ENCODE measurements at regions not wholly inside any gene's neighbourhood (a gene's known extent, or its start where the extent isn't known, plus 50 kb on each side); places are given as distances from the start of the nearest gene placed in this dataset.

DNA sequence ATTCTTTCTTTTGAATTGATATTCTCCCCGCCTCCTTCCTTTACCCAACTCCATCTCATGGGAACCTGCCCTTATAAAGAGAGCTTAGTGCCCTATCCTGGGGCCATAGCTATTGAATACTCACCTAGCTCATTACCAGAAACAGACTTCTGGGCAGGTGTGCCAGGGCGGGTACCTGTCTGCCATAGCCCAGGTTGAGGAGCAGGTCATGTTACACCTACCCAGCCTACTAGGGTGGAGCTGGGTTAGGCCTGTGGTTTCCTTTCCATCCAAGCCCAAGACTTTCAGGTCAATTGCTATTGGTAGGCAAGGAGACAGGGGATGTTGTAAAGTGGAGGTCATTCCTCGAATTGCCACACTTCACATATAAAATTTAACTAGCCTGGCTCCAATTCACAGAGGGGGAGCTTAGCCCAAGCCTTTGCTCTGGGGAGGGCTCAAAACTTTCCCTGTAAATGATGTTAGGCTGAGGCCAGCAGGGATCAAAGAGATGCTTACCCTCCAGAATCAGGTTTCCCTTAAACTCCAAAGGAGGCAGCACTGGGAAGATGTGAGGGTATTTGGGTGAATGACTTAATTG is 87.1 kb upstream of the IPO9 start:
- no peaks in the 10 kb centered on the region for H4K20me1 ChIP-seq (ENCODE audit: control insufficient read depth, insufficient read depth, low read length, poor library complexity, severe bottlenecking)
- intact Hi-C loops (cut with micrococcal nuclease): no loop called here
- no peaks in the 10 kb centered on the region for H3K36me3 ChIP-seq (replicated peaks in 1 of 2; ENCODE audit: control extremely low read depth in 1 of 2, control insufficient read depth in 1 of 2, extremely low read depth in 1 of 2, insufficient read depth in 2 of 2, low read length in 1 of 2)
- ATAC-seq (ENCODE audit: low read depth): no peak
- no peak for TF ChIP-seq EZH2 (IDR thresholded peaks at IDR 0.05; ENCODE audit: borderline replicate concordance, insufficient read depth, low read depth, low read length, poor library complexity, severe bottlenecking)
- TF ChIP-seq, protein P1, sequence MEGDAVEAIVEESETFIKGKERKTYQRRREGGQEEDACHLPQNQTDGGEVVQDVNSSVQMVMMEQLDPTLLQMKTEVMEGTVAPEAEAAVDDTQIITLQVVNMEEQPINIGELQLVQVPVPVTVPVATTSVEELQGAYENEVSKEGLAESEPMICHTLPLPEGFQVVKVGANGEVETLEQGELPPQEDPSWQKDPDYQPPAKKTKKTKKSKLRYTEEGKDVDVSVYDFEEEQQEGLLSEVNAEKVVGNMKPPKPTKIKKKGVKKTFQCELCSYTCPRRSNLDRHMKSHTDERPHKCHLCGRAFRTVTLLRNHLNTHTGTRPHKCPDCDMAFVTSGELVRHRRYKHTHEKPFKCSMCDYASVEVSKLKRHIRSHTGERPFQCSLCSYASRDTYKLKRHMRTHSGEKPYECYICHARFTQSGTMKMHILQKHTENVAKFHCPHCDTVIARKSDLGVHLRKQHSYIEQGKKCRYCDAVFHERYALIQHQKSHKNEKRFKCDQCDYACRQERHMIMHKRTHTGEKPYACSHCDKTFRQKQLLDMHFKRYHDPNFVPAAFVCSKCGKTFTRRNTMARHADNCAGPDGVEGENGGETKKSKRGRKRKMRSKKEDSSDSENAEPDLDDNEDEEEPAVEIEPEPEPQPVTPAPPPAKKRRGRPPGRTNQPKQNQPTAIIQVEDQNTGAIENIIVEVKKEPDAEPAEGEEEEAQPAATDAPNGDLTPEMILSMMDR (IDR thresholded peaks at IDR 0.05): no peak
- H3K4me1 Mint-ChIP-seq: peaks cover 37% of the 10 kb centered on the region
- H3K27me3 ChIP-seq (replicated peaks in 1 of 4; ENCODE audit: control extremely low read depth in 1 of 4, control insufficient read depth in 3 of 4, insufficient read depth in 4 of 4, low read length in 3 of 4): peaks cover 0 to 3% (median 0%) of the 10 kb centered on the region in 4 experiments
- ChIA-PET POLR2A (no interaction called here), CTCF (interaction anchor here (1.5 kb wide), 1 partner anchor 32 kb away, joined by 3 read pairs; no protein-coding TSS in a partner anchor)
- DNase-seq: no peak
- H3K4me1 ChIP-seq (ENCODE audit: control insufficient read depth in 2 of 2, insufficient read depth in 2 of 2, low read length in 2 of 2): peaks cover 19 to 29% of the 10 kb centered on the region in 2 donors
- 100% methylated on average over 1 of the region's 3 CpGs for WGBS (ENCODE audit: insufficient coverage)
- H3K27me3 Mint-ChIP-seq: peaks cover 12% of the 10 kb centered on the region
- H3K9me3 Mint-ChIP-seq (ENCODE audit: insufficient read depth): no peaks in the 10 kb centered on the region
- H3K9ac ChIP-seq (ENCODE audit: low read length): no peak overlapping the region
- H3K79me2 ChIP-seq (ENCODE audit: control insufficient read depth, insufficient read depth, low read length): peaks cover 8% of the 10 kb centered on the region
- no peaks in the 10 kb centered on the region for H3K9me3 ChIP-seq (ENCODE audit: control extremely low read depth in 1 of 3, control insufficient read depth in 2 of 3, insufficient read depth in 1 of 3, low read length in 2 of 3)
- no peak overlapping the region for H3K27ac ChIP-seq (ENCODE audit: low read length in 2 of 2)
- no peak overlapping the region for H3K4me3 ChIP-seq (ENCODE audit: control extremely low read depth in 1 of 5, extremely low read depth in 1 of 5, insufficient read depth in 1 of 5, low read depth in 2 of 5, low read length in 4 of 5)
- no peak overlapping the region for H2AFZ ChIP-seq (ENCODE audit: insufficient read depth, low read depth, low read length, poor library complexity, severe bottlenecking)
- no peak overlapping the region for H3K27ac Mint-ChIP-seq
- H3K4me2 ChIP-seq (replicated peaks; ENCODE audit: low read depth, low read length, poor library complexity, severe bottlenecking): no peak overlapping the region
- H3K4me3 Mint-ChIP-seq: peak overlapping the region; percentile 35

DNA sequence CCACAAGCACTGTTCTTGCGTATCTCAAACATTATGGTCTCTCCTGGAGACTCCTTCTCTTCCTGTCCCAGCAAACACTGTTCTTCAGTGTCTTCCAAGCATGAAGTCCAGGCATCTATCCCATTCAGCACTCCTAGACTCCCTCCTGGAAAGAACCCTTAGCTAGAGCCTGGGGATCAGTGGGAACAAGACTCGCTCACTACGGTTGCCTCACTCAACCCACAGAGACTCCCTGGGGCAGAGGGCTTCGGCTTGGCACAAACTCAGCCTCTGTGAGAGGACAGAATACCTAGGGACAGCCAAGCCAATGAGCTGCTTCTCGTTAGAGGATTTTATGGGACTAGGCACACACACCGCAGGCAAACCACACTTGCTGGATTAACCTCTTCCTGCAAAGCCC is 86.5 kb upstream of the IPO9 start:
- TF ChIP-seq, protein P1 (IDR thresholded peaks at IDR 0.05): no peak
- TF ChIP-seq EZH2 (IDR thresholded peaks at IDR 0.05; ENCODE audit: borderline replicate concordance, insufficient read depth, low read depth, low read length, poor library complexity, severe bottlenecking): no peak
- no peak overlapping the region for H2AFZ ChIP-seq (ENCODE audit: insufficient read depth, low read depth, low read length, poor library complexity, severe bottlenecking)
- no peak overlapping the region for H3K4me2 ChIP-seq (replicated peaks; ENCODE audit: low read depth, low read length, poor library complexity, severe bottlenecking)
- Mint-ChIP-seq H3K27ac (no peak overlapping the region), H3K4me3 (no peak overlapping the region), H3K9me3 (ENCODE audit: insufficient read depth) (no peaks in the 10 kb centered on the region), H3K27me3 (peaks cover 12% of the 10 kb centered on the region), H3K4me1 (peaks cover 31% of the 10 kb centered on the region)
- no peak for DNase-seq
- no peak overlapping the region for H3K4me3 ChIP-seq (ENCODE audit: control extremely low read depth in 1 of 5, extremely low read depth in 1 of 5, insufficient read depth in 1 of 5, low read depth in 2 of 5, low read length in 4 of 5)
- peaks cover 0 to 3% (median 0%) of the 10 kb centered on the region in 4 experiments for H3K27me3 ChIP-seq (replicated peaks in 1 of 4; ENCODE audit: control extremely low read depth in 1 of 4, control insufficient read depth in 3 of 4, insufficient read depth in 4 of 4, low read length in 3 of 4)
- H4K20me1 ChIP-seq (ENCODE audit: control insufficient read depth, insufficient read depth, low read length, poor library complexity, severe bottlenecking): no peaks in the 10 kb centered on the region
- intact Hi-C loops (cut with micrococcal nuclease): no loop called here
- ChIA-PET POLR2A (no interaction called here), CTCF (interaction anchor here (0.6 to 1.5 kb wide), 2 partner anchors 29 to 33 kb away, joined by 3 read pairs; no protein-coding TSS in a partner anchor)
- no peak overlapping the region for H3K27ac ChIP-seq (ENCODE audit: low read length in 2 of 2)
- no peak for ATAC-seq (ENCODE audit: low read depth)
- 100% methylated on average over 3 of the region's 6 CpGs for WGBS (ENCODE audit: insufficient coverage)
- peaks cover 13 to 23% of the 10 kb centered on the region in 2 donors for H3K4me1 ChIP-seq (ENCODE audit: control insufficient read depth in 2 of 2, insufficient read depth in 2 of 2, low read length in 2 of 2)
- no peaks in the 10 kb centered on the region for H3K36me3 ChIP-seq (replicated peaks in 1 of 2; ENCODE audit: control extremely low read depth in 1 of 2, control insufficient read depth in 1 of 2, extremely low read depth in 1 of 2, insufficient read depth in 2 of 2, low read length in 1 of 2)
- no peaks in the 10 kb centered on the region for H3K9me3 ChIP-seq (ENCODE audit: control extremely low read depth in 1 of 3, control insufficient read depth in 2 of 3, insufficient read depth in 1 of 3, low read length in 2 of 3)
- H3K79me2 ChIP-seq (ENCODE audit: control insufficient read depth, insufficient read depth, low read length): peaks cover 8% of the 10 kb centered on the region
- H3K9ac ChIP-seq (ENCODE audit: low read length): no peak overlapping the region

All from B cell (primary cell).